GM12874 (cell line): ENCODE measurements at regions not wholly inside any gene's neighbourhood (a gene's known extent, or its start where the extent isn't known, plus 50 kb on each side); places are given as distances from the start of the nearest gene placed in this dataset.

Source experiments
- CTCF ChIP-seq: IDR thresholded peaks from 2 replicates; pipeline ENCODE4 v1.5.1; 2011; ENCODE audit warnings: low read depth, mild to moderate bottlenecking, control low read depth, low read length, moderate library complexity; ENCODE audit not compliant: insufficient read depth

DNA sequence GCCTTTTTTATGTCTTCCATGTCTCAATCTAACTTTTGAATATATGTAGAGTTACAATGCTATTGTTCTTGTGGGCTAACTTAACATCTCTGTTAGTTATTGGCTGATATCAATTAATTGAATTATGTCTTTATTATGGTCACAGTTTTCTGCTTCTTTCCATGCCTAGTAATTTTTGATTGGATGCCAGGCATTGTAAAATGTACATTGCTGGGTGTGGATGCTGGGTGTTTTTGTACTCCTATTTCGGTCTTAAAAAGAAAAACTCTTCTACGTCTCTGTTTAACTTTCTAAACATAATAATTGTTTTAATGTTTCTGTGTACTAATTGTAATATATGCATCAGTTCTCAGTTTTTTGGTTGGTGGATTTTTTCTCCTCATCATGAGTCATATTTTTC lies 296.1 kb upstream of the PRICKLE1 start:
- no peak for TF ChIP-seq CTCF

- TF ChIP-seq CTCF, result no peak
Measured at GRCh38 chr12:42884116-42884515, 294.6 kb upstream of the PRICKLE1 start.

GRCh38 chr12:42873401-42873800 lies 283.9 kb upstream of the PRICKLE1 start:
- TF ChIP-seq CTCF, result no peak

GRCh38 chr12:42871816-42872215 lies 282.3 kb upstream of the PRICKLE1 start:
- TF ChIP-seq CTCF, result no peak

DNA sequence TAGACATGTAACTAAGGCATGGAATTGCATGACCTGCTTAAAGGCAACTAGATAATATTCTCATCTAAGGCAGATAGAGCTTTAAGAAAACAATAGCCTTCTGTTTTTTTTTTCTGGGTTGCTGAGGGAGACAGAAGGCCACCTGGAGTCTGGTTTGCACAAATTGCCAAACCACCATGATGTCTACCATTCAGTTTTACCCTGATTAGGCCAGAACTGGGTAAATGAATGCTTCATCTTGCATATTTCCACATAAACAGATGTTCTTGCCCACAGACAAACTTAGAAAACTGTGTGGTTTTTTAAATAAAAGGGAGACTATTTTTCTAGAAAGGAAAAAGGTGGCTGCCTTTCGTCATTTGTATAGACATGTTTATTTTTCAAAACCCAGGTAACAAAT lies 278.7 kb upstream of the PRICKLE1 start:
- TF ChIP-seq CTCF, result no peak

DNA sequence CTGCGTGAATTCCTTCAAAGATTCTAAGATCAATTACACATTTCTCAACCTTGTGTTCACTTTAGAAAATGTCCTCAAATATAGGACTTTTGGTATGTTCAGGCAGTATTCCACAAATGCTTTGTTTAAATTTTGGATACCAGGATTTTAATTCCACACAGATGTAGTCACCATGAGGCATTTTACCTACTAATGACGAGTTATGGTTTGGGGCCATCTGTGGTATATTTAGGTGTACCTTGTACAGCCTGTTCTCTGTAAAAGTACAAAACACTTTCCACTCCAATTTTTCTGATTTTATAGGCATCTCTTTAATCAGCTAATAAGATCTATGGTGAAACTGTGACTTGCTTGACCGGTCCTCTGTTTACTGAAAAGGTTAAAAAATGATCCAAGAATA lies 275.7 kb upstream of the PRICKLE1 start:
- TF ChIP-seq CTCF, result no peak

DNA sequence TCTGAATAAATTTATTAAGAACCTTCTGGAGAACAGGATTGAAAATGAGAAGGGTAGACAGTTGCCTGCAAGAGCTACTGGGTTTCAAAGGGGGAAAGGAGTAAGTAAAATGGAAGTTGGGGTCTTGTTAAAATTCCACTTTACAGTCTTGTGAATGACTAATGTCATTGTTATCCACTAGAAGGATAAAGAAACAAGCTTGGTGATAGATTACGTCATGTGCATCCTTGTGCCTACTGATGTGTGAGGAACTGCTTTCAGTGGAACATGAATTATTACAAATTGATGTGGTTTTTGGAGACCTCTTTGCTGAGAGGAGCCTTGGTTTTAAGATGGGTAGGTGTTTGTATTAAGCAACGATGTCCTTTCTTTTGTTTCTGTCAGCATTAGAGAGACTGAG lies 272.5 kb upstream of the PRICKLE1 start:
- TF ChIP-seq CTCF, result no peak

DNA sequence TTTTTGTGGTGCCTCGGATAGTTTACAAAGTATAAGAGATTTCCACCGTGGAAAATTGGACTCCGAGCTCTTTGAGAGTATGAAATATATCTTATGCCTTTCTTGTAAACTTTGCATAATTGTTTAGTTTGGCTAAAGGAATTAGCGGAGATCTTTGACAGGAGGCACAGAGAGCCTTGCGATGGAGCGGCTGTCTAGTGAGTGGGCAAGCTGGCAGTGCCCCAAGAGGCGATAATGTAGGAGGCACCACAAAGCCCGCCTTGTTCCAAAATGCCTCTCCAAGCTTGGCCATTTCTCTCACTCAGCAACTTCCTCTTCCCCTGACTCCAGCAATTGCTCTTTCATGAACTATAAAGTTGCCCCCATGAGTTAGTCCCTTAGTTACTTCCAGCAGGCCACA lies 270.1 kb upstream of the PRICKLE1 start:
- no peak for TF ChIP-seq CTCF
